ENCODE measurements at regions not wholly inside any gene's neighbourhood (a gene's known extent, or its start where the extent isn't known, plus 50 kb on each side); places are given as distances from the start of the nearest gene placed in this dataset.

GRCh38 chrY:3040415-3040814 lies 105.2 kb downstream of the ZFY start:
- TF ChIP-seq BCL11A (IDR thresholded peaks at IDR 0.05; ENCODE audit: low read depth in 2 of 2, low read length in 2 of 2): no peak
- no peak for TF ChIP-seq TEAD4 (IDR thresholded peaks at IDR 0.05; ENCODE audit: low read depth, low read length)
- no peak for TF ChIP-seq JUND (IDR thresholded peaks at IDR 0.05; ENCODE audit: low read length)
- TF ChIP-seq POU5F1 (IDR thresholded peaks at IDR 0.05; ENCODE audit: low read depth, low read length): no peak
- TF ChIP-seq POLR2AphosphoS5 (IDR thresholded peaks at IDR 0.05; ENCODE audit: low read depth, low read length): no peak
- TF ChIP-seq TCF12 (IDR thresholded peaks at IDR 0.05; ENCODE audit: low read depth, low read length): no peak
- H3K14ac ChIP-seq (ENCODE audit: insufficient read length): no peak overlapping the region
- no peak overlapping the region for H3K4me2 ChIP-seq (ENCODE audit: insufficient read depth in 1 of 2, low read depth in 2 of 2, low read length in 2 of 2)
- H2BK12ac ChIP-seq (ENCODE audit: low read depth, low read length): no peak overlapping the region
- H3K4ac ChIP-seq (replicated peaks; ENCODE audit: insufficient read length, low read depth, low read length): no peak overlapping the region
- H2BK5ac ChIP-seq (ENCODE audit: low read depth, low read length): no peak overlapping the region
- no peak overlapping the region for H3K9ac ChIP-seq (replicated peaks in 1 of 4; ENCODE audit: extremely low read depth in 1 of 4, low read depth in 3 of 4, low read length in 3 of 4)
- H2AFZ ChIP-seq (ENCODE audit: low read length): no peak overlapping the region
- no peak overlapping the region for H4K91ac ChIP-seq (replicated peaks; ENCODE audit: insufficient read length, low read length)
- no peak overlapping the region for H3K23ac ChIP-seq (ENCODE audit: insufficient read length)
- no peak for DNase-seq (ENCODE audit: low read depth in 1 of 2, low spot score in 2 of 2)
- H2BK120ac ChIP-seq (replicated peaks; ENCODE audit: low read depth, low read length): no peak overlapping the region
- no peak overlapping the region for H2BK20ac ChIP-seq (ENCODE audit: low read length)
- no peaks in the 10 kb centered on the region for H3K4me1 ChIP-seq (replicated peaks in 1 of 4; ENCODE audit: control insufficient read depth in 3 of 4, insufficient read depth in 4 of 4, low read length in 3 of 4)
- no peak overlapping the region for H3K27ac ChIP-seq (ENCODE audit: low read depth, low read length)
- no peaks in the 10 kb centered on the region for H3K79me1 ChIP-seq (ENCODE audit: low read depth, low read length)
- no peak overlapping the region for H3K56ac ChIP-seq (replicated peaks; ENCODE audit: insufficient read length, low read depth, low read length)
- H3K18ac ChIP-seq (ENCODE audit: extremely low read depth, low read length): no peak overlapping the region
- H4K8ac ChIP-seq (ENCODE audit: extremely low read depth, insufficient read depth, low read length): no peak overlapping the region
- FAIRE-seq: no peak
- H3K23me2 ChIP-seq (ENCODE audit: low read depth, low read length): no peaks in the 10 kb centered on the region
- no peaks in the 10 kb centered on the region for H3K36me3 ChIP-seq (ENCODE audit: control insufficient read depth in 2 of 4, insufficient read depth in 4 of 4, low read length in 3 of 4)
- no peak overlapping the region for H2AK5ac ChIP-seq (ENCODE audit: low read depth, low read length)
- ChIA-PET POLR2A (ENCODE audit: partially characterized antibody) (no interaction called here), CTCF (ENCODE audit: partially characterized antibody) (no interaction called here)
- H3K79me2 ChIP-seq (ENCODE audit: control insufficient read depth in 1 of 2, insufficient read depth in 2 of 2, low read length in 2 of 2): no peaks in the 10 kb centered on the region
- H4K5ac ChIP-seq (ENCODE audit: insufficient read length, low read depth, low read length): no peak overlapping the region
- no peaks in the 10 kb centered on the region for H3K27me3 ChIP-seq (replicated peaks in 1 of 4; ENCODE audit: control insufficient read depth in 3 of 4, extremely low read depth in 1 of 4, insufficient read depth in 3 of 4, low read length in 3 of 4)
- no peak overlapping the region for H2BK15ac ChIP-seq (ENCODE audit: low read length)
- H3K9me3 ChIP-seq (ENCODE audit: insufficient read depth in 2 of 2, low read depth in 1 of 2, low read length in 1 of 2): no peaks in the 10 kb centered on the region
- H4K20me1 ChIP-seq (replicated peaks in 1 of 2; ENCODE audit: control insufficient read depth in 1 of 2, insufficient read depth in 2 of 2, low read length in 2 of 2): no peaks in the 10 kb centered on the region
- WGBS, 2 experiments (ENCODE audit: extremely low coverage in 1 of 2, insufficient coverage in 1 of 2, insufficient read length in 1 of 2, insufficient replicate concordance in 2 of 2, low coverage in 1 of 2, low lambda C conversion rate in 2 of 2, missing lambda C conversion rate in 1 of 2): 88% methylated on average over 2 of the region's 3 CpGs; no CpG with 5 or more reads in 1 of the 2 experiments
- no peak overlapping the region for H3K4me3 ChIP-seq (ENCODE audit: extremely low read depth in 1 of 4, insufficient read depth in 2 of 4, low read depth in 3 of 4, low read length in 4 of 4)

All from H1 (cell line).